ENCODE measurements at regions not wholly inside any gene's neighbourhood (a gene's known extent, or its start where the extent isn't known, plus 50 kb on each side); places are given as distances from the start of the nearest gene placed in this dataset.

- Histone ChIP-seq H4K20me1 (ENCODE audit: control insufficient read depth, extremely low read depth, insufficient read depth, low read length) (peaks cover 7% of the 10 kb centered on the region), H3K79me2 (ENCODE audit: control insufficient read depth, insufficient read depth, low read length) (peaks cover 39% of the 10 kb centered on the region), H3K27ac (ENCODE audit: control insufficient read depth, insufficient read depth, low read length) (no peak overlapping the region), H3K9me1 (ENCODE audit: control insufficient read depth, extremely low read depth, insufficient read depth, low read length) (peaks cover 4% of the 10 kb centered on the region), H3K4me3 (ENCODE audit: control insufficient read depth in 2 of 3, extremely low read depth in 1 of 3, insufficient read depth in 2 of 3, low read depth in 1 of 3, low read length in 3 of 3) (no peak overlapping the region), H3K27me3 (ENCODE audit: control insufficient read depth, extremely low read depth, insufficient read depth, low read length) (no peaks in the 10 kb centered on the region), H3K4me1 (ENCODE audit: control insufficient read depth, extremely low read depth, insufficient read depth, low read length) (peaks cover 8% of the 10 kb centered on the region), H3K4me2 (ENCODE audit: control insufficient read depth, extremely low read depth, insufficient read depth, low read depth, low read length) (no peak overlapping the region), H3K36me3 (ENCODE audit: control insufficient read depth in 2 of 2, extremely low read depth in 1 of 2, insufficient read depth in 2 of 2, low read length in 2 of 2) (peaks cover 0 to 2% of the 10 kb centered on the region in 2 experiments), H3K9ac (ENCODE audit: control insufficient read depth, extremely low read depth, insufficient read depth, low read length) (no peak overlapping the region), H2AFZ (ENCODE audit: control insufficient read depth, low read length) (no peak overlapping the region), H3K9me3 (ENCODE audit: control insufficient read depth, low read depth, low read length) (no peaks in the 10 kb centered on the region)
- no peak for DNase-seq (ENCODE audit: low read depth, low spot score)
- dilution Hi-C loops (cut with MboI; ENCODE audit: extremely low pct_ligation_motif_present, low sequenced_read_pairs), result no loop called here
- FAIRE-seq, result no peak
- TF ChIP-seq, protein P1, sequence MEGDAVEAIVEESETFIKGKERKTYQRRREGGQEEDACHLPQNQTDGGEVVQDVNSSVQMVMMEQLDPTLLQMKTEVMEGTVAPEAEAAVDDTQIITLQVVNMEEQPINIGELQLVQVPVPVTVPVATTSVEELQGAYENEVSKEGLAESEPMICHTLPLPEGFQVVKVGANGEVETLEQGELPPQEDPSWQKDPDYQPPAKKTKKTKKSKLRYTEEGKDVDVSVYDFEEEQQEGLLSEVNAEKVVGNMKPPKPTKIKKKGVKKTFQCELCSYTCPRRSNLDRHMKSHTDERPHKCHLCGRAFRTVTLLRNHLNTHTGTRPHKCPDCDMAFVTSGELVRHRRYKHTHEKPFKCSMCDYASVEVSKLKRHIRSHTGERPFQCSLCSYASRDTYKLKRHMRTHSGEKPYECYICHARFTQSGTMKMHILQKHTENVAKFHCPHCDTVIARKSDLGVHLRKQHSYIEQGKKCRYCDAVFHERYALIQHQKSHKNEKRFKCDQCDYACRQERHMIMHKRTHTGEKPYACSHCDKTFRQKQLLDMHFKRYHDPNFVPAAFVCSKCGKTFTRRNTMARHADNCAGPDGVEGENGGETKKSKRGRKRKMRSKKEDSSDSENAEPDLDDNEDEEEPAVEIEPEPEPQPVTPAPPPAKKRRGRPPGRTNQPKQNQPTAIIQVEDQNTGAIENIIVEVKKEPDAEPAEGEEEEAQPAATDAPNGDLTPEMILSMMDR (optimal IDR thresholded peaks at IDR 0.05 in 1 of 3, IDR thresholded peaks at IDR 0.05 in 1 of 3, conservative IDR thresholded peaks at IDR 0.05 in 1 of 3; ENCODE audit: extremely low read depth in 1 of 3, insufficient read depth in 2 of 3, low read length in 3 of 3), result no peak
These were observed 57.9 kb downstream of the TET3 start for GRCh38 chr2:74042606-74043005.

DNA sequence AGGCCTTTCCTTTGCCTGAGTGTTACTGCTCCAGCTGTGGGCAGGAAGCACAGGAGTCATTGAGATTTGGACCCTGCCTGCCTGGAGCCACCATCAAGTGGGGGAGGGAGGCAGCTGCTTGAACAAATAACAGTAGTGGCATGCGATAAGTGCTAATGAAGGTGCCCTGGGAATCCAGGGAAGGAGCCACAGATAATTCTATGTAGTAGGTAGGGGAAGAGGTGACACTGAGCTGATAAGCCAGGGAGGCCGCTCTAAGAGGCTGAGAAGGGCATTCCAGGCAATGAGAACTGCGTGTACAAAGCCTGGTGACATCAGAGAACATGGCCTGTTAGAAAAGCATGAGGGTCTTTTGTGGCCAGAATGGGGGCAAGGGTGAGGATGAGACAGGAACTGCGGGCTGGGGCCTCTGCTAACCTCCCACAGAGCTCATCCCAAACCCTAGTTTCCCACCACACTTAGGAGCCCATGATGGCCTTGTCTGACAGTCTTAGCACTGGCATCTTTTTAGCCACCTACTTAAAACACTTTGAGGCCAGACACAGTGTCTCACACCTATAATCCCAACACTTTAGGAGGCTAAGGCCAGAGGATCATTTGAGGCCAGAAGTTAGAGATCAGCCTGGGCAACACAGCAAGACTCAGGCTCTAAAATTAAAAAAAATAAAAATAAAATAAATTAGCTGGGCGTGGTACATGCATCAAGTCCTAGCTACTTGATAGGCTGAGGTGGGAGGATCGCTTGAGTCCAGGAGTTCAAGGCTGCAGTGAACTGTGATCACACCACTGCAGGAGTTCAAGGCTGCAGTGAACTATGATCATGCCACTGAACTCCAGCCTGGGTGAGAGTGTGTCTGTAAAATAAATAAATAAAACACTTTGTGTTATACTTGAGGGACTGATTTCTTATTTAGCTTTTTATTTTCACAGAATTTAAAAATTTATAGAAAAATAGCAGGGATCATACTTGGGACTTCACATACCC, 58.9 kb downstream of the TET3 start:
- Histone ChIP-seq H3K4me2 (ENCODE audit: control insufficient read depth, extremely low read depth, insufficient read depth, low read depth, low read length) (no peak overlapping the region), H4K20me1 (ENCODE audit: control insufficient read depth, extremely low read depth, insufficient read depth, low read length) (peaks cover 2% of the 10 kb centered on the region), H3K79me2 (ENCODE audit: control insufficient read depth, insufficient read depth, low read length) (peaks cover 34% of the 10 kb centered on the region), H3K27ac (ENCODE audit: control insufficient read depth, insufficient read depth, low read length) (no peak overlapping the region), H3K4me1 (ENCODE audit: control insufficient read depth, extremely low read depth, insufficient read depth, low read length) (peaks cover 10% of the 10 kb centered on the region), H3K27me3 (ENCODE audit: control insufficient read depth, extremely low read depth, insufficient read depth, low read length) (no peaks in the 10 kb centered on the region), H3K9me1 (ENCODE audit: control insufficient read depth, extremely low read depth, insufficient read depth, low read length) (peaks cover 4% of the 10 kb centered on the region), H3K9ac (ENCODE audit: control insufficient read depth, extremely low read depth, insufficient read depth, low read length) (no peak overlapping the region), H3K9me3 (ENCODE audit: control insufficient read depth, low read depth, low read length) (no peaks in the 10 kb centered on the region), H3K36me3 (ENCODE audit: control insufficient read depth in 2 of 2, extremely low read depth in 1 of 2, insufficient read depth in 2 of 2, low read length in 2 of 2) (peaks cover 0 to 2% of the 10 kb centered on the region in 2 experiments), H3K4me3 (ENCODE audit: control insufficient read depth in 2 of 3, extremely low read depth in 1 of 3, insufficient read depth in 2 of 3, low read depth in 1 of 3, low read length in 3 of 3) (no peak overlapping the region), H2AFZ (ENCODE audit: control insufficient read depth, low read length) (no peak overlapping the region)
- FAIRE-seq (no peak), DNase-seq (ENCODE audit: low read depth, low spot score) (no peak)
- dilution Hi-C loops (cut with MboI; ENCODE audit: extremely low pct_ligation_motif_present, low sequenced_read_pairs), result no loop called here
- TF ChIP-seq, protein P1 (optimal IDR thresholded peaks at IDR 0.05 in 1 of 3, IDR thresholded peaks at IDR 0.05 in 1 of 3, conservative IDR thresholded peaks at IDR 0.05 in 1 of 3; ENCODE audit: extremely low read depth in 1 of 3, insufficient read depth in 2 of 3, low read length in 3 of 3), result no peak
- TF ChIP-seq EZH2 (IDR thresholded peaks at IDR 0.05; ENCODE audit: low read length), result no peak
